DMS114 treated with DMSO at 0.1 percent for 48 hours (cell line): ENCODE measurements at regions not wholly inside any gene's neighbourhood (a gene's known extent, or its start where the extent isn't known, plus 50 kb on each side); places are given as distances from the start of the nearest gene placed in this dataset.

Experiments used
- DNase-seq: peaks from one replicate; lab custom pipeline; 2025; ENCODE audit not compliant: unreplicated experiment; lab: John Stamatoyannopoulos, UW

DNA sequence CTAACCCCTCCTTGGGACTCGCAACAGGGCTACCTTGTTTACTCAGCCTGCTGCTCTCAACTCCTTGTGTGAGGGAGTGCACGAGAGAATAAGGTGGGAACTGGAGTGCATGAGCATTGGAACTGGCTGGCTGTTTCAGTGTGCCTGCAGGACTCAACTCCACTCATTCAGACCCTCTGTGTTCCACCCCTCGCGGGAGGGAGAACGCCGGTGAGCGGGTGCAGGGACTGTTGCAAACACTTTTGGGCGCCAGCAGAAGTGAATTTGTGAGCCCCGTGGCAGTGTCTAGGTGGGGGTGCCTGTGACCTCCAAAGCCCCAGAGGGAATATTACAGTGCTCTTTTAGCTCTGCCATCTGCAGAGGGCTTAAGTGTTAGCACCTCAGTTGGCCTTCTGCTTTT, 1978.3 kb upstream of the PIK3C3 start:
- no peak for DNase-seq

DNA sequence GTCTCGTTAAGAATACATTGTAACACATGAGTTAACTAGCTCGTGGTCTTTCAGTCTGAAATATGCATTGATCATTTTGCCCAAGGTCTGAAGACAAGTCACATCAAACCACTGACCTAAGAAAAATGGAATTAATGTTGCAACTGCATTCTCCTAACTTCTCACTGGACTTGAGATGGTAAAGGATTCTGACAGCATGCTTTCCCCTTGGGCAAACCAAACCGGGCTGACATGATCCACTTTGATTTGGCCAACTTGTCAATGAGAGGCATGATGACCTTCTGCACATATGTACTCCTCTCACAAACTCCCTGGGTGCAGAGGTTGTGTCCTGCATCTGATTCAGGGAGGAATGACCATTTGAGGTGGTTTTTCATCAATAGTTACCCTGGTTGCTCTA, 1982.5 kb upstream of the PIK3C3 start:
- no peak for DNase-seq

DNA sequence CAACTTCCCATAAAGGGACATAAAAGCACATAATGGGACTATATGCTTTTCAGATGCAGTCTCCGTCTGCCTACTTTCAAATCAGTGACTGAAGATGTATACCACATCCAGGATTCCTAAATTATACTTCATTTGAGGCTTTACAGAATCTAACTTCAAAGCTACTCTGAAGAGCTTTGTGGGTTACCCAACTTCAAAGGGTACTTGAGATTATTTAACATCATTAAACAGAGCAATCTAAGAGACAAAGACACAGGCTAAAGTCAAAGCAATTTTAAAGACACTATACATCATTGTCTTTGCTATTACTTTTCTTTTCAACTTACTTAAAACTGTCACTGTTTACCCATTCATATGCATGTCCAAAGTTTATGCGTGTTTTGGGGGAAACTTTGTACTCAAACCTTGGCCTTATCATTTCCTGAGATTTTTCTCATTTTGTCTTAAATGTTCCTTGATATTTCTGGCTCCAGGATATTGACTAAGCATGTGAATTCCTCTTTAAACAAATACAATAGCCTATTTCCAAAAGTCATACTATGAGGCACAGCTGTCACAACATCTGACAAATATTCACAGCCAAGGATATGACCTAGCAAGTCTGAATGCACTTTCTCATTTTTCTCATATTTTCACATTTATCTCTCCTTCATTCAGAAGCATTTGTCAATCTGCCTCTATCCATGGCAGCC, 1985.1 kb upstream of the PIK3C3 start:
- no peak for DNase-seq

DNA sequence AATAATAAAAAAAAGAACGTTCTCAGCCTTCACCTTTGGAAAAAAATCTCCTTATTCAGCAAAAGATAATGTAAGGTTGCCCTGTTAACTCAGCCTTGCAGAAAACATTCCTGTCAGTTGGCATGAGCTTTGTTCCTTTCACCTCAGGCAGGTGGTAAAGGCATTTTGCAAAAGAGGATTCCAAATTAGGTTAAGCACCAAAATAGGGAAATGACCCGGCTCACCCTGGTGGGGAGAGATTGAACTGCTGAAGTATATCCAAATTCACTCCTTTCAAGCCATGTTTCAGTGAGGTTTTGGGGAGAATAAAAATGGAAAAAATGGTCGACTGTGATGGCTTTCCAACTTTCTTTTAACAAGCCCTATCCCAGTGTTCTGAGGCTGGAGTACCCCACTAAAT, 1988.8 kb upstream of the PIK3C3 start:
- no peak for DNase-seq

DNA sequence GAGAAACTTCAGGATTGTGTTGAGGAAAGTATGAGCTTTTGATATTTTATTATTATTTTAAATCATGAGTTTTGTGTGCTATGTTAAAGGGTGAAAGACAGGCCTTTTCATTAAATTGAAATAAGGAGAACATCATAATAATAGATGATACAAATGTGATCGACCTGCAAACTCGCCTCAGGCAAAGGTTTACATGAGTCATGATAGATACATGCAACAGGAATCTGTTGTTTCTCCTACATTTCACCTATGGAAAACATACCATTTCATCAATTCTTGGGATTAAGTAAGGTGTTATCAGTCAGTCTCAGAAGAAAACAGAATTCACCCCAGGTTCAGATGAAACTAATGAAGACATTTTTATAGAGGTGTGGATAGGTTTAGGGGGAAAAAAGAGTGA, 1992.5 kb upstream of the PIK3C3 start:
- DNase-seq, result no peak

DNA sequence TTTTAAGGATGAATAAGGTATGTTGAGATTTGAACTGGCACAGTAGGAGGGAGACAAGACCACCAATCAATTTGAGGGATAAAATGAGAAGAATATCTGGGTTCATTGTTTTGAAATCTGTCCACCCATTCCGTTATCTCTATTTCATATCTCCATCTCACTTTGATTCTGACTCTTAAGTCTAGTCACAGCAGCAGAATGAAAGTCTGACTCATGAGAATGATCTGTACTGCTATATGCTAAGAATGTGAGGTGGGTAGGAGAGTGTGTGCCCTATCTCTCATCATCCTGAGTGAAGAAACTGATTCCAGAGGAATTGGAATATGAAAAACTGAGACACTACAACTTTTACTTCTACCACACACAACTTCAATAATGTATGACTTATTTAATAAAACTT, 1994.5 kb upstream of the PIK3C3 start:
- no peak for DNase-seq

DNA sequence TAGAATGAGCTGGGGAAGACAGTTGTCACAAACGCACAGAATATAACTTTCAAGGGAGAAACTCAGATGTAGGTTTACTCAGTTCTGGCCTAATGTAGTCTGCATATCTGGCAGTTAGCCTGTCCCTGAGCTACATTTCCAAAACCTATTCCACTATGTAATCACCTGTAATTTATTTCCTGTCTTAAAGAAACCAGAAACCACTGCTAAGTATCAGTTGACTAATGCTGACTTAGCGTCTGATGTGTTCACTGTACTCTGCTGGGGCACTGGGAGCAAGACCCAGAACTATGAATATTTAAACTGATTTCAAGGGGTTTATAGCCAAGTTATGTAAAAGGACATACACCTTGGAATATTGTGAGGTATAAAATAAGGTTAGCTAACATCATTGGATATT, 1995.2 kb upstream of the PIK3C3 start:
- no peak for DNase-seq

DNA sequence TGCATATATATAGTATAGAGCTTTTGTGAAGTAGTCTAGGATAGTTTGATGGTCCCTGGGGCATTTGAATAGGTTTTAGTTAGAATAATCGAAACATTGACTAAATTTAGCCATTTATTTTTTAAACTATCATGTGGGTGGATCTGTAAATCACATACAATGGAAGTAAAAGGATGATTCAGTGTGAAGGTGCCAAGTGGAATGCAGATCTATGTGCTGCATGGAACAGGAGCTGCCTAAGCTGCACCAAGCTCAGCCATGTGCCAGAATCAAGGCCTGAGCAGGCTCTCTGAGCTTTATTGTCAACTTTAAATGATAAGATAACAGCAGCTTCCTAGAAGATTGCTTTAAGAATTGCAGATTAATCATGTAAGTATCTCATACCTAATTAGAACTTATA, 1996.2 kb upstream of the PIK3C3 start:
- DNase-seq, result no peak

DNA sequence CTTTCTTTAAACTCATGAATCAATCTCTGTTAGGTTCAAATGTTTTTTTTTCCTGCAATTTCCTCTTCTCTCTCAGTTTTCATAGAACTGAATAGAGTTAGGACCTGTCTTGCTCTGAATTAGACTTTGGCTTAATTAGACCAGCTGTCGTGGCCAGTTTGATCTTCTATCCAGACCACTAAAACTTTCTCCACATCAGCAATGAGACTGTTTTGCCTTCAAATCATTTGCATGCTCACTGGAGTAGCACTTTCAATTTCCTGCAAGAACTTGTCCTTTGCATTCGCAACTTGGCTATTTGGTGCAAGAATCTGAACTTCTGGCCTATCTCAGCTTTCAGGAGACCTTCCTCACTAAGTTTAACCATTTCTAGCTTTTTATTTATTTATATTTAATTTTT, 2002.2 kb upstream of the PIK3C3 start:
- DNase-seq, result no peak

DNA sequence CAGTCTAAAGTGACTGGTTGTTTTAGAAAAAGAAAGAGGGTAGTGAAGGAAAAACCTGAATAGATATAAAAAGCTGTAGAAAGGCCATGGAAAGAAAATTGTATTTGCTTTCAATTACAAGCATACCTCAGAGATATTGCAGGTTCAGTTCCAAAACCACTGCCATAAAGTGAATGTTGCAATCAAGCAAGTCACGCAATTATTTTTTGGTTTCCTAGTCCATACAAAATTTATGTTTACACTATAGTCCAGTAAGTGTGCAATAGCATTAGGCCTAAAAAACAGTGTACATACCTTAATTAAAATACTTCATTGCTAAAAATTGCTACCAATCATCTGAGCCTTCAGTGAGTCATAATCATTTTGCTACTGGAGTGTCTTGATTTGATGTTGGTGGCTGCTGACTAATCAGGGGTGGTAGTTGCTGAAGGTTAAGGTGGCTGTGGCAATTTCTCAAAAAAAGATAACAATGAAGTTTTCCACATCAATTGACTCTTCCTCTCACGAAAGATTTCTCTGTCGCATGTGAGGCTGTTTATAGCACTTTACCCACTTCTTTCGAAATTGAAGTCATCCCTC, 2003.8 kb upstream of the PIK3C3 start:
- DNase-seq, result no peak

DNA sequence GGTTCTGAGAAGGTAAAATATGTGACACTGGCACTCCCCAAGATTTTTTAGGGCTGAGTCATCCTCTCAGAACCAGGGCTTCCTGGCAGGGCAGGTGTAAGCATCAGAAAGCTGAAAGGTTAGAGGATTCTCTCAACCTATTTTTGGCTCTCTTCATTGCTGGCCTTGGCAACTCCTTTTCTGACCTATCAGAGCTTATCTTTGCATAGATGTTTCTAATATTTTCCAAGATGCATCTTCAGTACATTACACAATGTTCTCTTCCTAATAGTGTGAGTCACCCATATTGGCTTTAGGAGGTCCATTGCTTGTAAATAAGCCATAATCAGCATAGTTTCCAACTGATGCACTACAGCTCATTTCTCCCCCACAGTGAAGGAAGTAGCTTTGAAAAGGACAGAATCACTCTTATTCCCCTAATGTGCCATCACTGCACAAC, 2008.4 kb upstream of the PIK3C3 start:
- no peak for DNase-seq

DNA sequence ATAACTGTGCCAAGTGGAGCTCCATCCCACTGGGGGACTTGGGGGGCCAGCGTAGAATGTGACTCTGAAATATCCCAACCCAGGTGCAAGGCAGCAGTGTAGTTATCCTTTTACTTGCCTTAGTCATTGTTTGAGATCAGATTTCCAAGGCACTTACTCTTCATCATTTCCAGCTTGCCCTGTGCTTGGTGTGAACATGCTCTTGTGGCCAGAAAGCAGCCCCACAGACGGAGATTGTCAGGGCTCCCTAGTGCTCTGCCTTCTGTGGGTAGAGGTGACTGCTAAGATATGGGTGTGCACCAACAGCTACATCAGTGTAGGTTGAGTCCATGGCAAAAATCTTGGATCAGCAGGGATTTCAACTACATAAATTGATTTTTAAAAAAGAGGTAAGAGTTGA, 2010.0 kb upstream of the PIK3C3 start:
- no peak for DNase-seq

DNA sequence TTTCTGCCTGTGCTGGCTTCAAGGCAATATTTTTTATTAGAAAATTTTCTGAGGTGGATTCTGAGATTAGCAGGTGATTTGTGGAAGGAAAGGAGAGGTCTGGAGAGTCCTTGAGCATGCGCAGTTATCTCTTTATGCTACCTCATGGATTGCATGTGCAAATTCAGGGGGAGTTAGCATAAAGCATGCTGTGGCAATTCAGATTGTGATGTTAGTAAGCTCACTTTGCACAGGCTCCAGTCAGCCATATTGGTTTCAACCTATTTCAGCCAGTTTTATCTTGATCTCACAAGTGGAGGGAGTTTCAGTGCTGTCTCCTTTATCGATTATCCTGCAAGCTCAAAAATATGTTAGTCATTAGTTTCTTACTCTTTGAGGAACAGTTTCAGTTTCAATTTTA, 2012.3 kb upstream of the PIK3C3 start:
- no peak for DNase-seq

DNA sequence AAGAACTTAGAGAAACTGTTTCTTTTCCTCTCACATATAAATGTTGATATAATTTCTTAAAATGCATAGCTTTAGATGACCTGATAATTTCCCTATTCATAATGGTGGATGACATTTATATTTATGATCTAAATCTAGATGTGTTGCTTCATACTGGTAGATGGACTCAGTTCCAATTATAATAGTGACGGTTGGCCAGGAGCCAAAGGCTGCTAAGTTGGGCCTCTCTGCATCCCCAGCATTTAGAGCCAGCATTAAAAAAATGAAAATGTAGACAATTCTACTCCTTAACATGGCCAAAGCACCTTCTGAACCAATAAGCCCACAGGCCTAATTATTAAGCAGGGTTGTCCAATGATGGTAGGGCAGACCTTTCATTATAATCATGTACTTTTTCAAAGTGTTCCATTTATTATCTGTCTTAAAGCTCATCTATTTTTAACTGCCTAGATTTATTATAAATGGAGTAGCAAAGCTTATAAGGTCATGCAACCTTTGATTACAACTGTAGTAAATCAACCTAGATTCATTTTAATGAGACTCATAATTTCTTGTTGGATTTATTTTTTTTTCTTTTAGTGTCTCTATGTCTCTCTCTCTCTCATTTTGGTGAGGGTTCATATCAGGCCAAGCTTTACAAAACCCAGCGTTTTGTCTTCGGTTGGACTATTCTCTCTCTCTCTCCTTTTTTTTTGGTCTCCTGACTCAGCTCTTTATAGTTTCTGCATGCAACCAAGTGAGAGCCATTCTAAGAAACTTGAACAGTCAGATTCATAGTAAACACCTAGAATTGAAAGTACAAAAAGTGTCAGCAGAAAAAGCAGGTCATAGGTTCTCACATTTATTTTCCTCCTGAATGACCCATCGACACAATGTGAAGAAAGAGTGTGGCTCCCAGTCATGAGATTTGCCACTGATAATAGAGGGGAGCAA, 2016.1 kb upstream of the PIK3C3 start:
- no peak for DNase-seq

DNA sequence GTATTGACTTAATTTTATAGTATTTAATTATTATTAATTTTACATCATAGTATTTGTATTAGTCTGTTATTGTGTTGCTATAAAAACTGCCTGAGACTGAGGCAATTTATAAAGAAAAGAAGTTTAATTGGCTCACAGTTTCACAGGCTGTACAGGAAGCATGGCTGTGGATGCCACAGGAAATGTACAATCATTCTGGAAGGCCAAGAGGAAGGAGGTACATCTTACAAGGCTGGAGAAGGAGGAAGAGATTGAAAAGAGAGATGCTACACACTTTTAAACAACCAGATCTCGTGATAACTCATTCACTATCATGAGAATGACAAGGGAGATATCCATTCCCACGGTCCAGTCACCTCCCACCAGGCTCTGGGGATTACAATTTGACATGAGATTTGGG, 2019.4 kb upstream of the PIK3C3 start:
- no peak for DNase-seq

DNA sequence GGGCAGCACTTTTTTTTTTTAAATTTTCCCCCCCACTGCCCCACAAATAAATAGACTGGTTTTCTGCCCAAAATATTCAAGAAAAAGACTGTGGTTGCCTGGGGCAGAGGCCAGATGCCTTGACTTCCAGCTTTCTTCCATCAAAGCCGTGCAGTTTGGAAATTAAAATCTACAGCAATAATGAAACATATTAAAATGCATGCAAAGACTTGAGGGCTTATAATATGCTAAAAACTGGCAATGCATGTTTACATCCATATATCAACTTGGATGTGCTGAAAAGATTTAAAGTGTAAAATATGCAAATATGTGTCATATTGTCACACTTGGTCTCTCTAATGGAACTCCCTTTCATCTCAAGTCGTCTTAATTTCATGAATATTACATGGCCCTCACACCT, 2036.2 kb upstream of the PIK3C3 start:
- DNase-seq, result no peak

DNA sequence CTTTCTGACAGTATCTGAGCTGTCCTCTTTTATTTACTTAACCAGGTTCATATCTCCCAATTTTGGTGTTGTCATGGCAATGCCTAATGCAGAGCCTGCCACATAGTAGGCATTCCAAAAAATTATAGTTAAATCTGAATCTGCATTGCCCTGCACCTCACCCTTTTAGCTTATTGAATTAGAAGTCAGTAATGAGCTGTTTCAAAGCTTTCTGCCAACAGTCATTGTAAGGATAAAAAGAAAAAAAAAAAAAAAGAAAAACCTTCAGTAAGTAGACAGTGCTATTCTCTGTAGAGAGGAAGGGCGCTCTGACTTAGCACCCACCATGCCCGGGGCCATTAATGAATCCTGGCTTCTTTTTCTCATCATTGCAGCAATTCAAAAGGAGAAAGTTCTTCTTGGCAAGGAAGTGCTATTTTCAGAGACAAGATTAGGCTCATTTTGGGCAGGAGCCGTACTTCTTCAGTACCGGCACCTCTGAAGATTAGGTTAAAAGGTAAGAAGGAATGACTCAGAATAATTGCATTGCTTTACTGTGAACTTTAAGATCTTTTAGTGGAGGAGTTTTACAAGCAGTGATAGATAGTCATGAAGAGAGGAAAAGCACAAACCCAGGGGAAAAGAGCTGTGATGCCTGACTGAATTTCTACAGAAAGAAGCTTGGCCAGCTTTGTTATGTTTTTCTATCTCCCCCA, 2041.2 kb upstream of the PIK3C3 start:
- no peak for DNase-seq

DNA sequence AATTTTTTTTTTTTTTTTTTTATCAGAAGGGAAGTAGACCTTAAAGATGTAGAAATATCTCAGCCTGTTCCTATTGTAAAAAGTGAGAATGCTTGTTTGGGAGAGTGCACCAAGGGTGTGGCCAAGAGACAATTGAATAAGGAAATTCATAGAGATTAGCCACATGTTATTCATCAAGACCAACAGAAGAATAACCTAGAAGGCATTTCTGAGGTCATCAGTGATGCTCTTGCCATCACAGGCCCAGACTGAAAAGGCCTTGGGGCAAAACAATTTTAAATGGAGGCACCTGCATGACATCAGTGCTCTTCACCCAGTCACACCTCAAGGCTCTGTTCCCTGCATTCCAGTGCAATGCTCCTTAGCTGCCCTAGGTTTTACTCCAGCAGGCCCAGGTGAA, 2043.3 kb upstream of the PIK3C3 start:
- DNase-seq, result no peak

DNA sequence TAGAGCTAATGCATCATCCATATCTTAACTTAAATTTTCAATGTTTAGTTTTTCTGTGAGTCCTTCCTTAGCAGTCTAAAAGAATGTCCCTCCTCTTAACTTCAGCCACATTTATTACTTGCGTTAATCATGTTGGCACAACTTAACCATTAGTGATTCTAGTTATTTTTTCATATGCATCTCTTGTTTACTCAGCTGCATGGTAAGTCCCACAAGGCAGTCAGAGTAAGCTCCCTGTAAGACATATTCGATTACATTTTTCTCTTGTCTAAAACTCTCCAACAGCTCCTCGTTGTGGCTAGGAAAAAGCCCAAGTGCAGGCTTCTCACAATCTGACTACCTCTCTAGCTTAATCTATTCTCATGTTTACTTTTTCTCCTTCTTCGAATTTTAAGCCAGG, 2045.3 kb upstream of the PIK3C3 start:
- DNase-seq, result no peak

DNA sequence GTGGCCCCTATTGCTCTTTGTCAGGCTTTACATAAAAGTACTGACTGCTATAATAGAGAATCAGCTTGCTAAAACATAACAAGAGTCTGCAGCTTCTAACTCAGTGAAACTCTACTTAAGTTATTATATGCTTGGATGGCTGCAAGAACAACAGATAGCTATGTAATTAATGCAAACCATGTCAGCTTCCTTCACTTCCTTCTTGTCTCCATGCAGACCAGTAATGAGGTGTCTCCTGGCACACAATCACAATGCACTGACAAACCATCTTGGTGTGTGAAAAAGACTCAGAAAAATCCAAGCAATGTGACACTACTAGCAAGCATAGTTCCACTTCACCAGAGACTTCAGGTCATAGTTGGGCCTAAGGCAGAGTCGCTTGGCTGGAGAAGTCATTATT, 2068.9 kb upstream of the PIK3C3 start:
- no peak for DNase-seq

DNA sequence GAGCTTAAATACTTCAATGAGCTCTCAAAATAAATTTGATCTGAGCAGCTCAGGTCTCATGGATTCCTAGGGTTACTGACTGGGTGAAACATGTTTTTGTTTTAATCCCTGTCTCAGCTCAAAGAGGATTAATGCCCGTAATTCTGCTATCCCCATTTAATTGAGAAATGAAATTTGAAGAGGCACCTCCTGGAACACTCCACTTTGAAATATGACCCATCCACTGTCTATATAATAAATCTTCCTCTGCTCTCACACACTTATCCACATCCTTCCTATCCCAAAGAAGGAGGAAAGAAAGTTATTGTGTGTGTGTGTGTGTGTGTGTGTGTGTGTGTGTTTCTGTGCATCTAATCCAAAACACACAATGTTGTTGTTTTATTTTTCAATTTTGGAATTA, 2082.4 kb upstream of the PIK3C3 start:
- no peak for DNase-seq

DNA sequence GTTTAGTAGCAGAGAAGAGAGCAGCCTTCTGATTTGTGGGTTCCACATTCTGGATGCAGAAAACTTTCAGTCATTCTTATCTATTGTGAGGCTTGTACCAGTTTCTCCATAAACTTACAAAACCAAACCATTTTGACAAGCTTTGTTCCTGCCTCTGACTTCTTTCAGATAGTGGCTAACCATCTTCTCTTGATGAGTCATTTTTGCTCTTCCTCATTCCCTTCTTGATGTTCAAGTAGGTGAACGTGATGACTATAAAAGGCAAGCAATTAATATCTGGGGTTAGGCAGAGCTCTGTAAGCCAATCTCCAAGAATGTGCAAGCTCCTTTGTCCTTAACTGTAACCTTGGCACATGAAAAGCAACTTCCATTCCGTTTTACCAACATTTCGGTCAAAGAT, 2083.1 kb upstream of the PIK3C3 start:
- no peak for DNase-seq
